ENCODE measurements at regions not wholly inside any gene's neighbourhood (a gene's known extent, or its start where the extent isn't known, plus 50 kb on each side); places are given as distances from the start of the nearest gene placed in this dataset.

- DNase-seq = no peak
These were observed 375.6 kb upstream of the C11orf87 start for GRCh38 chr11:109046284-109046992.

GRCh38 chr11:109048098-109048497 is 373.9 kb upstream of the C11orf87 start:
- DNase-seq = no peak

GRCh38 chr11:109051200-109051599 is 370.8 kb upstream of the C11orf87 start:
- DNase-seq = no peak

- no peak for DNase-seq
These were observed 362.6 kb upstream of the C11orf87 start for GRCh38 chr11:109059402-109059801.

- no peak for DNase-seq
These were observed 360.6 kb upstream of the C11orf87 start for GRCh38 chr11:109061394-109061793.

GRCh38 chr11:109062445-109062844 is 359.5 kb upstream of the C11orf87 start:
- DNase-seq = no peak

GRCh38 chr11:109062871-109063270 is 359.1 kb upstream of the C11orf87 start:
- no peak for DNase-seq

- DNase-seq = peak; percentile 3
These were observed 357.2 kb upstream of the C11orf87 start for GRCh38 chr11:109064618-109065311.

GRCh38 chr11:109071262-109071661 is 350.7 kb upstream of the C11orf87 start:
- DNase-seq = no peak

GRCh38 chr11:109071712-109072524 is 350.1 kb upstream of the C11orf87 start:
- no peak for DNase-seq

- no peak for DNase-seq
These were observed 348.8 kb upstream of the C11orf87 start for GRCh38 chr11:109073032-109073822.

GRCh38 chr11:109075976-109076375 is 346.0 kb upstream of the C11orf87 start:
- no peak for DNase-seq

GRCh38 chr11:109076870-109077269 is 345.1 kb upstream of the C11orf87 start:
- DNase-seq = no peak

- DNase-seq = no peak
These were observed 344.6 kb upstream of the C11orf87 start for GRCh38 chr11:109077291-109077920.

- DNase-seq = no peak
These were observed 336.1 kb upstream of the C11orf87 start for GRCh38 chr11:109085708-109086373.

GRCh38 chr11:109086931-109087330 is 335.1 kb upstream of the C11orf87 start:
- DNase-seq = no peak

GRCh38 chr11:109088086-109088485 is 333.9 kb upstream of the C11orf87 start:
- DNase-seq = no peak

- DNase-seq = no peak
These were observed 332.8 kb upstream of the C11orf87 start for GRCh38 chr11:109089144-109089543.

- no peak for DNase-seq
These were observed 328.6 kb upstream of the C11orf87 start for GRCh38 chr11:109093354-109093753.

GRCh38 chr11:109096266-109096665 is 325.7 kb upstream of the C11orf87 start:
- DNase-seq = no peak

GRCh38 chr11:109106151-109106906 is 315.7 kb upstream of the C11orf87 start:
- no peak for DNase-seq
